COLO668 (cell line): ENCODE measurements at regions not wholly inside any gene's neighbourhood (a gene's known extent, or its start where the extent isn't known, plus 50 kb on each side); places are given as distances from the start of the nearest gene placed in this dataset.
A peak's percentile ranks its signal among the peaks of the same experiment; 100 is the strongest.

ENCODE experiments used
- DNase-seq: peaks from one replicate; lab custom pipeline; 2025; ENCODE audit not compliant: unreplicated experiment; lab: John Stamatoyannopoulos, UW

DNA sequence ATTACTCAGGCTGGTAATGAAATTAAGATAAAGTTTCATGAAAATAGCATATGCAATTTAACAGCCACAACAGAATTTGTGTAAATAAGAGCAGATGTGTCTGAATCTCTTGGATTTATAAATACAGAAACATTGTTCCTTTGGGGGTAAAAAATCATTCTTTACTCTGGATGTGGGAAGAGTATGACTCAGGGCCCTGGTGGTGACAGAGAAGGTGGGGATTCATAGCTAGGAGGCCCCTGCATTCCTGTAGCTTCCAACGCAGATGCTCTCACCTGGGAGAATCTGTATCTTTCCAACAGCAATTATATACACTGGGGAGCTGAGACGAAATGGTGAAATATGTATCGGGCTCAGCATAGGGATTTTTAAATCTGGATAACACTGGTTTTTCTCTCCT is 167.6 kb upstream of the CADPS start:
- no peak for DNase-seq

- peak; percentile 4 for DNase-seq
These were observed 168.4 kb upstream of the CADPS start for GRCh38 chr3:63043631-63044030.

- no peak for DNase-seq
These were observed 170.9 kb upstream of the CADPS start for GRCh38 chr3:63046152-63046551.

DNA sequence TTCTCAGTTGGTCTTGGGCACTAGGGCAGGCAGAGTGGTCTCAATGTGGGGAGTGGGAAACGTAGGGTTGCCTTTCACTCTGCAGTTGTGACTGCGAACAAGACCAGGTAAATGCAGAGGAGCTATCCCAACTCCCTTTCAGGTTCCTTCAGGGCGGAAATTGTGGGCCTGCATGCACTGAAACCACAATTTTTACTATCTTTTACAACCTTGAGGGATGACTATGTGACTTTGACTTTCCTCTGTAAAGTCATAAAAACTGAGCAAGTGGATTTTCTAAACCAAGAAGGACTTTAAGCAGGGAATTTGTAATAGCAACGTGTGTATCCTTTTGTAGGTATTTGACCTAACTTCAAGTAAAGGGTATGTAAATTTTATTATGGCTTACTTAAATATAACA is 171.4 kb upstream of the CADPS start:
- no peak for DNase-seq

DNA sequence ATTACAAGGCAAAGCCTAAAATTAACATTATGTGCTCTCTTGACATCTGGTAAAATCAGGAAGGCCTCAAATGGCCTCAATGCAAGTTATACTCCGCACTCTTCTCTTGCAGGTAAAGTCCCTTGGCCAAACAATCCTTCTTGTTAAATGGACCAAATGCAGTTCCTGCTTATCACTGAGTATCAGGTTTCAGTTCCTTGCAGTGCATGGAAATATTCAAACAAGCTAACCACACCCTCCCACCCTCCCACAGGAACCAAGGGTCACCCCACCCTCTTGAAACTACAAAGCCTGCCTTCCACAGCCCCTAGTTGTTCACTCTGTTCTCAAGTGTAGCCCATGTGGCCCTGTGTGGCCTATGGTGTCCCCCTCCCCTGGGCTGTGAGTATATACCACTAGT is 171.9 kb upstream of the CADPS start:
- DNase-seq: peak; percentile 17

DNA sequence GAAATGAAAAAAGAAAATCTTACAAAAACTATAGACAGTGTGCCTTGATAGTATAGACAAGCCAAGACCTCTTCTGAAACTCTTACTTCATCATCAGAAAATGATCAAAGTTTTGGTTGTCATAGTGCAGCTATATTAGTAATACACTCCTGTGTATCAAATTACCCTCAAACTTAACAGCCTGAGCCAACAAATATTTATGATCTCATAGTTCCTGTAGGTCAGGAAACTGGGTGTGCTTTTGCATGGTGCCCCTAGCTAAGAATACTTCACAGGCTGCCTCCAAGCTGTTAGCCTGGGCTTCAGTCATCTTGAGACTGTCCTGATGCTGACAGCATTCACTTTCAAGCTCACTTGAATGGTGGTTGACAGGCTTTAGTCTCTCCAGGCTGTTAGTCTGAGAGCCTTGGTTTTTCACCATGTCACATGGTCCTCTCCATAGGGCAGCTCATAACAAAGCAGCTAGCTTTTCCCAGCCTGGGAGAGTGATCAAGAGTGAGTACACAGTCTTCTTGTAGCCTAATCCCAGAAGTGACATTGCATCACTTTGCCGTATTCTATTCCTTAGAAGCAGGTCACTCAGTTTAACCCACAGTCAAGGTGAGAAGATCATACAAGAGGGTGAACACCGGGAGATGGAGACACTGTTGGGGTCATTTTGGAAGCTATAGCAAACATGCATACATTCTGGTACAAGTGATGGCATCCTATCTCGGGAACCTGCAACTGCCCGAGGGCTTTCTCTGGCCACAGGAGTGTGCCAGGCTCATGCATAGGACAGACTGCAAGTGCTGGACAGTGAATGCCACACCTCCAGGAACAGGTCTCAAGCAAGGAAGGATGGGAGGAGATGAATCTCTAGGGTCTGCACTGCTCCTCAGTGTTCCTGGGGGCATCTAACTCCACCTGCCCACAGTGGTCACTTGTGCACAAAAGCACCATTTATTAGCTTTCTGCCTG is 173.4 kb upstream of the CADPS start:
- no peak for DNase-seq

DNA sequence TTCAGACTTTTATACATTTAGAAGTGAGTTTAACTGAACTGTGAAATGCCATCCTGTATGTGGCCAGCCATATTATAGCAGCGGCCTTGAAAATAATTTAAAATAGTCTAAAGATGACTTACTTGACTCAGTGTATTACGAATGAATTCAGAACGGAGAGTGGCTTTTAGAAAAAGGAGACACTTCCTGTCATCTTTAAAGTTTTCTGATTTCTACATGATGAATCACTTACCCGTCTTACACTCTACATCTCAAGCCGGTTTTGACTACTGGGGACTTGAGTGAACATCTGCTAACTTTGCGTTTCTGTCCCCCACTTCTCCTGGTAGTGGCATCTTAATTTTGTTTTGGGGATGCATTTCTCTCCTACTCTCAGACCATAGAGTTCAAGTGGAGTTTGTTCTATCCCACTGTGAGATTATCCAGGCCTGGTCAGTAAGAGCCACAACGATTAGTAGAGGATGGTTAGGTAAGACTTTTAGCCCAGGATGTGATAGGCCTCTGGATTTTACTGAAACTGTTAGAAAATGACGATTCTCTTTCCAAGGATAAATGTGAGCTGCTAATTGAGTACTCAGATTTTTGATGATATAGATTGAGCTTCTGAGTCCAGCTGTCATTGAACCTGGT is 175.4 kb upstream of the CADPS start:
- no peak for DNase-seq

DNA sequence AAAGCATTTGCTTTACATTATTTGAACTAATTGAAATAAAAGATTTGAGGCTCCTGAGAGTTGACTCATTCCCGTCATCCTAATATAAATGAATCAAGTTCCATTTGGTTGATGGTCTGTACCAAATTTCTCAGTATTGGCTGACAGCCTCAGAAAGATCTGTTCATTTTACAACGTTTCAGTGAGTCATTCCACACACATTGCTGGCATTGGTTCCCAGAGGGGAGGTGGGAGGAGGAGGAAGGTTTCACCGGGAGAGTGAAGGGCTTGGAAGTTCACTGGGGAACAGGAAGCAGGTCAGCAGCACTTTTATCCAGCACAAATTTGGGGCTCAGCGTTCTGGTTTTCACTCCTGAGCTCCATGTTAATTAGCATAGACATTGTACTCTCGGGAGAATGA is 176.7 kb upstream of the CADPS start:
- DNase-seq: no peak

GRCh38 chr3:63056932-63057331 is 181.7 kb upstream of the CADPS start:
- DNase-seq: no peak

DNA sequence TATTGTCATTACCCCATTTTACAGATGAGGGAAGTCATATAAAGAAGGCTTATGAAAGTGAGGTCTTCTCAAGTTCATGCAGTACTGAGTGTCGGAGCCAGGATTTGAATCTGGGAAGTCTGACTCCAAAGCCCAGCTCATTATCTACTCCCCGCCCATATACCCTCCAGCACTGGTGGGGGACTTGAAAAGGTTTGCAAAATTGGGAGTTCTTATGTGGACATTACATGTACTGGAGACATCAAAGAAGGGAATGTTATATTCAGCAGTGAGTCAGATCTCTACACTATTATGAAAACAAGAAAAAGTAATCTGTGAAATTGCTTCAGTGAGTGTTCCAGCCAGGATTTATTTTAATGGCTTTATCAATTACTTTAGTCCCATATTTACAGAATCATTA is 185.2 kb upstream of the CADPS start:
- DNase-seq: no peak

DNA sequence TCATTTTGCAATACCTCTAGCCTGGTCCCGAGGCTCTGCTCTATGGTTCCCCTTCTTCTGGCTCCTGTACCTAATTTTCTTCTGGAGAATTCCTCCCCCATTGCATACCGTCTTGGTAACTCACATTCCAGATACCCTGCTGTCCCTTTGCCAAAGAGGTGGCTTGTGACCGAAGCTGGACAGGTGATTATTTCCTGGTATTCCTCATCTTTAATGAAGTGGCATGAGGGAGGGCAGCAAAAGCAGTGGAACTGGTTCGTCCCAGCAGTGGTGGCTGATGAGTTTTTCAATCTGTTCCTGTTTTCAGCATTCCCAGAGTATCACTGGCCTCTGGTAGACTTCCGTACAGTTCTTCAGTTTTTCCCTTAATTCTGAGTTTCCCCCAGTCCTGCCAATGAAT is 186.2 kb upstream of the CADPS start:
- peak; percentile 4 for DNase-seq

GRCh38 chr3:63064209-63064755 is 189.1 kb upstream of the CADPS start:
- DNase-seq: no peak

DNA sequence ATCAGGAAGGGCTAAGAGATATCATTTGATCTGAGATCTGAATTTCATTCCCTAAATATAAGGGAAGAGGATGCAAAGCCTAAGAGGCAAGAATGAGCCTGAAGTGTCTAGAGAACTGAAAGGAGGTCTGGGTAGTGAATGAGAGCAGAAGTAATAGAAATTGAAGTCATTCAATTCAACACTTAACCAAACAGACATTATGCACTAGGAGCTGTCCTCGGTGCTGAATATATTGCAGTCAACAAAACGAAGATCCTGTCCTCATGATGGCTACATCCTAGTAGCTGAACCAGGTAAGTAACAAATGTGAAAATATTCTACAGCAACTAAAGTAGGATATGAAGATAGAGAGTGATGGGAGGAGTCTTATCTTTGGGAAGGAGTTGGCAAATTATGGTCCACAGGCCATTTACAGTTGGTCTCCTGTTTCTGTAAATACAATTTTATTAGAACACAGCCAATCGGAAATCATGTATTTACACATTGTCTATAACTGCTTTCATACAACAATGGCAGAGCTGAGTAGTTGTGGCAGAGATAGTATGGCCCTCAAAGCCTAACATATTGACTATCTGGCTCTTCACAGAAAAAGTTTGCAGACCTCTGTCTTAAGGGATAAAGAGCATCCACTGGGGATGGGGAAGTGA is 192.9 kb upstream of the CADPS start:
- DNase-seq: no peak

DNA sequence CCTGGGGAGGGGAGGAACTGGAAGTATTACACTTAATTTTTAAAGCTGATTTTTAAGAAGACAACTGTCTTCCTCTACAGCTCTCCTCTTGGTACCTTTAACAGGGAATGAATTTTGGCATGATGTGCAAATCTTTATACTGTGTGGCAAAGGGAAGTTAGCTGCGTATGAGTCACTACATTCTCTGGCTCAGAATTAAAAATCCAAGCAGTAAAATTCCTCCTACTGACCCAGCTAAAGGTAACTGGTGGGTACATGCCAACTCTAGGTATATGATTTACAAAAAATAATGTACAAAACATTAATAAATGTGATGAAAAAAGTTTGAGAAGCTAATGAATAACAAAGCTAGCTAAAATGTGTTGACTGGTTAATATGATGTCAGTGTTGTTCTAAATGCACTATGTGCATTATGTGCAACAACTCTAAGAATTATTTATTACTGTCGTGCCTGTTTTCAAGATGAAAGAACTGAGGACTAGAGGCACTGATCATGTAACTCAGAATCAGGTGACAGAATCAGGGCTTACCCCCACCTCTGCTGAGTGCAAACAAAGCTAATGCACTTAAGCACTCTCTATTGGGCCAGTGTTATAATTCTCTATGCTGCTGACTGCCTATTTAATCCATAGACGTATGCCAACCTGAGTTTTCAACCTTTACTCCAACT is 194.7 kb upstream of the CADPS start:
- peak; percentile 7 for DNase-seq

DNA sequence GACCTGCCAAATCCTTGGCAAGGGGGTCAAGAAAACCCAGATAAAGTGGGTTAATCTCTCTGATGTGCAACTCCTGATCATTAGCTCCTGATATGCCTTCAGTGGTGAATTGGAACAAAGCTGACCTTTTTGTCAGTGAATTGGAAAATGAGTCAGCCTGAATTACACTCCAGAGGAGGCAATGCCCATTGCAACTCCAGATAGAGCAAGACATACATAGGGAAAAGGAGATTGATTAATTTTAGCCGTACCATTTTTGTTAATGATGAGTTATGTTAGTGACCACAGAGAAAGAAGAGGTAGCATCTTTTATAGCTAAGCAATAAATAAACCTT is 195.2 kb upstream of the CADPS start:
- no peak for DNase-seq

DNA sequence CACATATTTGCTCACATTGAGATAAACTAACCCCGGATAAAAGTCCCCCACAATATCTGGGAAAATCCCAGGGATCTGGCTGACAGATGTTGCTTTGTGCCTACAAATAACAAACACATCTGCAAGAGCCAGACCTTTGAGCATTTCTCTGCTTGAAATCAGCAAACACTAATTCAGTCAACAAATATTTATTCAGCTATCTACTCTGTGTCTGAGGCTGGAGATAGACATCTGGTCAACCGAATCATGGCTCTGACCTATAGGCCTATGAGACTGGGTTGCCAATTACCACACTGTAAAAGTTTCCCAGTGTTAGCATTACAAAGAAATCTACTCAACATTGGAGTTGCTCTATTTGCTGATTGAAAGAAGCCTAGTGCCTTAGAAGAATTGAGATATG is 201.1 kb upstream of the CADPS start:
- DNase-seq: peak; percentile 34

DNA sequence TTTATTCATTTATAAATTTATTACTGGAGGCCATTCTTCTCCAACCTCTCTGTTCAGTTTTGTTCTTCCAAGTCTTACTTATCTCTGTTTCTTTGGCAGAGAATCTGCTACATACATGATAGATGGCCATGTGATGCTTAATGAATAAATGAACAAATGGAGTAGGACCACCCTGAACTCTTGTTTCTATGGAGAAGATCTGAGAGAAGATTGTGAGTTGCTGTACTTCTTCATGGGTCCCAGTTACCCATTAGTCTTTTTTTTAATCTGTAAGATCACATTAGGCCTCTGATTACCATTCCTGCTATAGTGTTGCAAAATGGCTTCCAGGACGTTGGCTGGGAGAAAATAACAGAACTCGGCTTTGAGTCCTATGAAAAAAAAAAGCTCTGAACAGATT is 191.9 kb upstream of the SYNPR start:
- no peak for DNase-seq

GRCh38 chr3:63089007-63089750 is 188.9 kb upstream of the SYNPR start:
- no peak for DNase-seq

GRCh38 chr3:63089751-63090132 is 188.4 kb upstream of the SYNPR start:
- DNase-seq: no peak

- no peak for DNase-seq
These were observed 187.5 kb upstream of the SYNPR start for GRCh38 chr3:63090656-63091055.

DNA sequence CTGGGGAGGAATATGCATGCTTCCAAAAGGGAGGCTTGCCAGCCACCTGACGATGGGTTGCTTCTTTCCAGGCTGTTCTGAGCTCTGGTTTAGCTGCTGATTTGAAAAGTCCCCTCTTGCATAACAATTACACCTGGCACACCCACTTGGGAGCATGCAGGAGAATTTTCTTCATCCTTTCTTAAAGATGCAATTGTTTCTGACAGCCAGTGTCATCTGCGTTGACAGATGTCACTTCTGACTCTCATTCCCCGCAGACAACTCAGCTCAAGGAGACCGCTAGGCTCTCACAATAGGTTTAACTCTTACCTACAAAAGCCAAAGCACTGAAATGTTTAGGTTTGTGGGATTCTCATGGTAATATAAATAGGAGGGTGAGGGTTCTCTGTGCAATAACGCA is 185.6 kb upstream of the SYNPR start:
- no peak for DNase-seq
